ENCODE measurements at regions not wholly inside any gene's neighbourhood (a gene's known extent, or its start where the extent isn't known, plus 50 kb on each side); places are given as distances from the start of the nearest gene placed in this dataset.

DNA sequence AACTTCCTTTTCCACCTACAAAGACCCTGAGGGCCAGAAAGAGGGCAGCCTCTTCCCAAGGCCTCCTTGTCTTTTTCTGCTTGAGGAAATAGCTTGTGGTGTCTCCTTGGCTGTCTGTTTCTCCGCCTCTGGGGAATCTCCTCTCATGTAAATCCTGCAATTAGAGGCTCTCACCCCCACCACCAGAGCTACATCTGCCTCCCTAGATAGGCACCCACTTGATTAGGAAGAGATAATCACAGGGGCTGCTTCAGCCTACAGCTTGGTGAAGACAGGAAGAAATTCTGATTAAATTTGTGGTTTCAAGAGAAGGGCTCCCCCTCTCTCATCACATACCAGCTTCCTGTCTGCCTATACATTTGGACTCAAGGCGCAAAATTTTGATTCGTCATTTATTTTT, 75.6 kb downstream of the TLR4 start:
- TF ChIP-seq, protein P1, sequence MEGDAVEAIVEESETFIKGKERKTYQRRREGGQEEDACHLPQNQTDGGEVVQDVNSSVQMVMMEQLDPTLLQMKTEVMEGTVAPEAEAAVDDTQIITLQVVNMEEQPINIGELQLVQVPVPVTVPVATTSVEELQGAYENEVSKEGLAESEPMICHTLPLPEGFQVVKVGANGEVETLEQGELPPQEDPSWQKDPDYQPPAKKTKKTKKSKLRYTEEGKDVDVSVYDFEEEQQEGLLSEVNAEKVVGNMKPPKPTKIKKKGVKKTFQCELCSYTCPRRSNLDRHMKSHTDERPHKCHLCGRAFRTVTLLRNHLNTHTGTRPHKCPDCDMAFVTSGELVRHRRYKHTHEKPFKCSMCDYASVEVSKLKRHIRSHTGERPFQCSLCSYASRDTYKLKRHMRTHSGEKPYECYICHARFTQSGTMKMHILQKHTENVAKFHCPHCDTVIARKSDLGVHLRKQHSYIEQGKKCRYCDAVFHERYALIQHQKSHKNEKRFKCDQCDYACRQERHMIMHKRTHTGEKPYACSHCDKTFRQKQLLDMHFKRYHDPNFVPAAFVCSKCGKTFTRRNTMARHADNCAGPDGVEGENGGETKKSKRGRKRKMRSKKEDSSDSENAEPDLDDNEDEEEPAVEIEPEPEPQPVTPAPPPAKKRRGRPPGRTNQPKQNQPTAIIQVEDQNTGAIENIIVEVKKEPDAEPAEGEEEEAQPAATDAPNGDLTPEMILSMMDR (IDR thresholded peaks at IDR 0.05), result no peak
- no peak for TF ChIP-seq POLR2A (IDR thresholded peaks at IDR 0.05)
